Ascending aorta (tissue), 2 donors: ENCODE measurements at regions not wholly inside any gene's neighbourhood (a gene's known extent, or its start where the extent isn't known, plus 50 kb on each side); places are given as distances from the start of the nearest gene placed in this dataset.

Source experiments
- DNase-seq, 2 donors: peaks; one replicate each; pipeline ENCODE4 v3.0.0-alpha.2; 2019; ENCODE audit warnings: low spot score in 2 of 2
- H3K27ac ChIP-seq, 2 donors: fragments of 200-600 bp; sonication (generic); one replicate each; pipeline ENCODE4 v1.5.1; 2016 to 2017; ENCODE audit warnings: mild to moderate bottlenecking in 1 of 2
- H3K27me3 ChIP-seq: fragments of 200-600 bp; sonication (generic); one replicate; pipeline ENCODE4 v1.5.1; 2017
- H3K36me3 ChIP-seq, 2 donors: fragments of 200-600 bp; sonication (generic); one replicate each; pipeline ENCODE4 v1.5.1; 2016
- H3K4me1 ChIP-seq, 2 donors: fragments of 200-600 bp; sonication (generic); one replicate each; pipeline ENCODE4 v1.5.1; 2016 to 2017; ENCODE audit warnings: mild to moderate bottlenecking in 1 of 2
- H3K4me3 ChIP-seq, 2 donors: fragments of 200-600 bp; sonication (generic); one replicate each; pipeline ENCODE4 v1.5.1; 2016 to 2017; ENCODE audit warnings: mild to moderate bottlenecking in 1 of 2
- H3K9me3 ChIP-seq, 2 donors: fragments of 200-600 bp; sonication (generic); one replicate each; pipeline ENCODE4 v1.5.1; 2016
- intact Hi-C: fragments of 100-400 bp; cut with DNase I; formaldehyde crosslinking; loops from one replicate; pipeline ENCODE4 v1.15.1; 2023
- TF ChIP-seq, protein P1 (sequence below), 3 experiments: fragments of 200-600 bp in 2 of 3; fragments of 450-650 bp in 1 of 3; sonication (generic) in 2 of 3; IDR thresholded peaks; one replicate each; pipeline ENCODE4 v1.5.1; 2016 to 2019; ENCODE audit warnings: antibody characterized with exemption in 3 of 3, mild to moderate bottlenecking in 1 of 3, moderate library complexity in 1 of 3

DNA sequence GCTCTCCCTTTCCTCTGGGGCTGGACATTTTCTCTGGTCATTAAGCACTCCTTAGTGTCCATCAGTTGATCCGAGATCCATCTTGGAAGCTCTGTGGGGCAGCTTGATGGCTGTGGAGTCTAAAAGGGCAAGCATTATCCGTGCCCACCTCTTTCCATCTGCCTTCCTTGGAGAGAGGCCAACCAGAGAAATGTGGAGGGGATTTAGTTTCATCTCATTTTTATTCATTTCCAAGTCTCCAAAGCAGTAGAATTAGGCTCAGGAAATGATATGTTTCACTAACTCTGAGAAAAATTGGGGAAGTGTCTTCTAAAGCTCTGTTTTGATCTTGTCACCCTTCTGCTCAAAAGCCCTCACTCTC, 95.9 kb upstream of the KLHL25 start:
- Histone ChIP-seq H3K4me1 (no peaks in the 10 kb centered on the region), H3K27ac (no peak overlapping the region), H3K4me3 (no peak overlapping the region), H3K9me3 (no peaks in the 10 kb centered on the region), H3K36me3 (no peaks in the 10 kb centered on the region), H3K27me3 (no peaks in the 10 kb centered on the region)
- intact Hi-C loops = no loop called here
- DNase-seq = no peak
- TF ChIP-seq, protein P1, sequence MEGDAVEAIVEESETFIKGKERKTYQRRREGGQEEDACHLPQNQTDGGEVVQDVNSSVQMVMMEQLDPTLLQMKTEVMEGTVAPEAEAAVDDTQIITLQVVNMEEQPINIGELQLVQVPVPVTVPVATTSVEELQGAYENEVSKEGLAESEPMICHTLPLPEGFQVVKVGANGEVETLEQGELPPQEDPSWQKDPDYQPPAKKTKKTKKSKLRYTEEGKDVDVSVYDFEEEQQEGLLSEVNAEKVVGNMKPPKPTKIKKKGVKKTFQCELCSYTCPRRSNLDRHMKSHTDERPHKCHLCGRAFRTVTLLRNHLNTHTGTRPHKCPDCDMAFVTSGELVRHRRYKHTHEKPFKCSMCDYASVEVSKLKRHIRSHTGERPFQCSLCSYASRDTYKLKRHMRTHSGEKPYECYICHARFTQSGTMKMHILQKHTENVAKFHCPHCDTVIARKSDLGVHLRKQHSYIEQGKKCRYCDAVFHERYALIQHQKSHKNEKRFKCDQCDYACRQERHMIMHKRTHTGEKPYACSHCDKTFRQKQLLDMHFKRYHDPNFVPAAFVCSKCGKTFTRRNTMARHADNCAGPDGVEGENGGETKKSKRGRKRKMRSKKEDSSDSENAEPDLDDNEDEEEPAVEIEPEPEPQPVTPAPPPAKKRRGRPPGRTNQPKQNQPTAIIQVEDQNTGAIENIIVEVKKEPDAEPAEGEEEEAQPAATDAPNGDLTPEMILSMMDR (IDR thresholded peaks at IDR 0.05) = no peak

DNA sequence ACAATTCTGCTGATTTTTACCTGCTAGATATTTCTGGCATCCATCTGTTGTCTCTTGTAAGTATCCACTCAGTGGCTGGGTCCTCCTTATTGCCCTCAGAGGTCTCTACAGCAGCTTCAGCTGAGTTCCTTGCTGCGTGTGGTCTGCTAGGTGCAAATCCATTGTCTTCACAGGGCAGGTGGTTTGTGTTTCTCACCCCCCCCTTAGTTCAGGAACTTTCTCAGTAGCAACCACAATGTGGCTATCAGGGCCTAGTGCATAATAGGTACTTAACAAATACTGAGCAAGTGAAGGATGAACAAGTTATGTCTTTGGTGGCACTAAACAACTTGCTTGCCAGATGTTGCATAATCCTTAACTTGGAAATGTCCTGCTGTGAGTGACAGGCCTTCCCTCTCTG, 96.7 kb upstream of the KLHL25 start:
- Histone ChIP-seq H3K27ac (no peak overlapping the region), H3K36me3 (no peaks in the 10 kb centered on the region), H3K27me3 (no peaks in the 10 kb centered on the region), H3K4me1 (no peaks in the 10 kb centered on the region), H3K4me3 (no peak overlapping the region), H3K9me3 (no peaks in the 10 kb centered on the region)
- TF ChIP-seq, protein P1 (IDR thresholded peaks at IDR 0.05) = no peak
- no peak for DNase-seq
- intact Hi-C loops = no loop called here

DNA sequence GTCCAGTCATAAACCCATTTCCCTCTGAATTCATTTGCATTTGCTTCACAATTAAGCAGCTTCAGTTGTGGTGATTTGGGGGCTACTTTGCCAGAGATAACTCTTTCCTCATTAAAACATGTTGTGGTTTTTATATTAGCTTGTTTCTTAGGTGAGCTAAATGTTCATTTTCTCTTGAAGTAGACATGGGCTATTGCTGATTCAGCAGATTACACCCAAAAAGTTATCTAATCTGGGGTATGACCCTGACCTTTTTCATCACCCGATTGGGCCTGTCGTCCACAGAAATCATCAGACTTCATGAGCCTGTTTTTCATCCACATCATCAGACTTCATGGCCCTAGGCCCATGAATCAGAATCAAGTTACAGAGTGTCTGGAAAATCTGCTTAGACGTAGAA, 97.5 kb upstream of the KLHL25 start:
- no peaks in the 10 kb centered on the region for H3K27me3 ChIP-seq
- intact Hi-C loops = no loop called here
- H3K4me3 ChIP-seq = no peak overlapping the region
- H3K36me3 ChIP-seq = no peaks in the 10 kb centered on the region
- no peak for DNase-seq
- H3K9me3 ChIP-seq = no peaks in the 10 kb centered on the region
- TF ChIP-seq, protein P1 (IDR thresholded peaks at IDR 0.05) = no peak
- H3K4me1 ChIP-seq = no peaks in the 10 kb centered on the region
- no peak overlapping the region for H3K27ac ChIP-seq

DNA sequence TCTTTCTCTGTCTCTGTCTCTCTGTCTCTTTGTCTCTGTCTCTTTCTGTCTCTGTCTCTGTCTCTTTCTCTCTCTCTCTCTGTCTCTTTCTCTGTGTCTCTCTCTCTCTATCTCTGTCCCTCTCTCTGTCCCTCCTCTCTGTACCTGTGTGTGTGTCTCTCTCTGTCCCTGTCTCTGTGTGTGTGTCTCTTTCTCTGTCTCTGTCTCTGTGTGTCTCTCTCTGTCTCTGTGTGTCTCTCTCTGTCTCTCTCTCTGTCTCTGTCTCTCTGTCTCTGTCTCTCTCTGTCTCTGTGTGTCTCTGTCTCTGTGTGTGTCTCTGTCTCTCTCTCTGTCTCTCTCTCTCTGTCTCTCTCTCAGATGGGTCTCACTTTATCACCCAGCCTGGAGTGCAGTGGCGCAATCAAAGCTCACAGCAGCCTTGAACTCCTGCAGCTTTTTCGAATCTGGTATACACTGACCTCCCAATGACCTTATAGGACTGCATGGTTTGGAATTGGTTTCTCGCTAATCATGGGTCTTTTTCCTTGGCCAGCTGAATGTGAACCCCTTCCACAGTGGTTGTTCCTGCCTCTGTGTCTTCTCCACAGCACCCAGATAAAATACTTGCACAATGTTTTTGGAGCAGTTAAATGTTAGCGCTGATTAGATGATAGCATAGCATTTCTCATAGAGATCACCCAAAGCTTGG, 102.6 kb upstream of the KLHL25 start:
- H3K27ac ChIP-seq = no peak overlapping the region
- no peaks in the 10 kb centered on the region for H3K9me3 ChIP-seq
- H3K4me1 ChIP-seq = no peaks in the 10 kb centered on the region
- no peak overlapping the region for H3K4me3 ChIP-seq
- no peaks in the 10 kb centered on the region for H3K27me3 ChIP-seq
- intact Hi-C loops = no loop called here
- TF ChIP-seq, protein P1 (IDR thresholded peaks at IDR 0.05) = no peak
- no peaks in the 10 kb centered on the region for H3K36me3 ChIP-seq
- no peak for DNase-seq

DNA sequence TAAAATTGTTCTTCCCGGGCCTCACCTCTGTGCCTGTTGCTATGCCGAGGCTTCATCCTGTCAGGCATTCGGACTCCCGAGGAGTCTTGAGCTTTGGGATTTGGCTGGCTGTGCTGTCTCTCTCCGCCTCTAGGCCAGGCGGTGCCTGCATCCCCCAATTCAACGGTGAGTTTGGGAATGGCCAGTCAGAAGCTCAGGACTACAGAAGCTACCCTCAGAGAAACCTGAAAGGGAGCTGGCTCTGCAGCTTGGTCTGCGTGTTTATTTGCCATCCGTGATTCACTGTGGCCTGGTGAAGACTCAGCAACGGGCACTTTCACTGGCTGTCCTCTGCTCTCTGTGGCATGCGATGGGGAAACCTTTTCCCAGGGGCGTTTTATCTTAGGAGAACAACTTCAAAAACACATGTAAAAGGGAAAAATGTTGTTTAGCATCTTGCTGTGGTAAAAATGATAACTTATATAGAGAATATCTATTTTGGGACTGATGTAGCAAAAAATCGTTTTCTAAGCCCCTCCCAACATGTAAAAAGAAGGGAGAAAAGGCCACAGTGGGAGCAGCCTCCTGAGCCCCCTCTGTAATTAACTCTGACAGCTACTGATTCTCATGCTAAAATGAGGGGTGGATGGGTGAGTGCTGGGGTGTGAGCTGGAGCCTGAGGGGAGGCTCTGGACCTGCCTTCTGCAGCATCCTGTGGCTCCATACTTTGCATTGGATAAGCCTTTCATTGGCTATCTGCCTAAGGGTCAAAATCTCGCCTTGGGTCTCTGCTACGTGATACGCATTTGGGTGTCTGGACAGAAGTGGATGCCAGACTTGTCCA, 103.4 kb upstream of the KLHL25 start:
- no peaks in the 10 kb centered on the region for H3K27me3 ChIP-seq
- no peaks in the 10 kb centered on the region for H3K36me3 ChIP-seq
- no peak for DNase-seq
- H3K4me3 ChIP-seq = no peak overlapping the region
- H3K27ac ChIP-seq = no peak overlapping the region
- no peaks in the 10 kb centered on the region for H3K9me3 ChIP-seq
- H3K4me1 ChIP-seq = no peaks in the 10 kb centered on the region
- TF ChIP-seq, protein P1 (IDR thresholded peaks at IDR 0.05) = no peak
- intact Hi-C loops = no loop called here
